ENCODE measurements at regions not wholly inside any gene's neighbourhood (a gene's known extent, or its start where the extent isn't known, plus 50 kb on each side); places are given as distances from the start of the nearest gene placed in this dataset.

DNA sequence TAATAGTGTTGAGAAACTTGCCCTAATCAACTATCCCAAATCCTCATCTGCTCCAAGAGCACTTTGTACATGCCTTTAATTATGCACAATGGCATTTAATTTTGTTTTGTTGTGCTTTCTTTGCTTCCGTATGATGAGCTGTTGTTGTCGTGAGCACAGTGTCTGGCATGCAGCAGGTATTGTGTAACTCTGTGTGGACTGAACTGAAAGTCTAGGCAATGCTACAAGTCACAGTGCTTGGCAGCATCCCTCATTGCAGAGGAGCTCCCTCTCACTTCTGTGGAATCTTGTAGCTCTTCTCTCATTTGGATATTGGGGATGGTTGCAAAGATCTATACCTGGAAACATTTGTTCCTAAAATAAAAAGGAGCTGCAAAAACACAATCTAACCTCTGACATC, 502.2 kb upstream of the CA10 start:
- TF ChIP-seq, protein P1, sequence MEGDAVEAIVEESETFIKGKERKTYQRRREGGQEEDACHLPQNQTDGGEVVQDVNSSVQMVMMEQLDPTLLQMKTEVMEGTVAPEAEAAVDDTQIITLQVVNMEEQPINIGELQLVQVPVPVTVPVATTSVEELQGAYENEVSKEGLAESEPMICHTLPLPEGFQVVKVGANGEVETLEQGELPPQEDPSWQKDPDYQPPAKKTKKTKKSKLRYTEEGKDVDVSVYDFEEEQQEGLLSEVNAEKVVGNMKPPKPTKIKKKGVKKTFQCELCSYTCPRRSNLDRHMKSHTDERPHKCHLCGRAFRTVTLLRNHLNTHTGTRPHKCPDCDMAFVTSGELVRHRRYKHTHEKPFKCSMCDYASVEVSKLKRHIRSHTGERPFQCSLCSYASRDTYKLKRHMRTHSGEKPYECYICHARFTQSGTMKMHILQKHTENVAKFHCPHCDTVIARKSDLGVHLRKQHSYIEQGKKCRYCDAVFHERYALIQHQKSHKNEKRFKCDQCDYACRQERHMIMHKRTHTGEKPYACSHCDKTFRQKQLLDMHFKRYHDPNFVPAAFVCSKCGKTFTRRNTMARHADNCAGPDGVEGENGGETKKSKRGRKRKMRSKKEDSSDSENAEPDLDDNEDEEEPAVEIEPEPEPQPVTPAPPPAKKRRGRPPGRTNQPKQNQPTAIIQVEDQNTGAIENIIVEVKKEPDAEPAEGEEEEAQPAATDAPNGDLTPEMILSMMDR (IDR thresholded peaks at IDR 0.05 in 2 of 3, conservative IDR thresholded peaks at IDR 0.05 in 1 of 3; ENCODE audit: borderline replicate concordance in 1 of 3, insufficient read depth in 1 of 3, low read depth in 2 of 3, low read length in 2 of 3) = no peak
- TF ChIP-seq JUND (IDR thresholded peaks at IDR 0.05) (no peak), POLR2A (IDR thresholded peaks at IDR 0.05; ENCODE audit: borderline replicate concordance, extremely low read depth, insufficient read depth, insufficient read length) (no peak), EZH2 (IDR thresholded peaks at IDR 0.05) (no peak), CEBPB (IDR thresholded peaks at IDR 0.05; ENCODE audit: low read depth) (no peak), POLR2AphosphoS5 (IDR thresholded peaks at IDR 0.05; ENCODE audit: low read depth, low read length) (no peak), SP1 (IDR thresholded peaks at IDR 0.05; ENCODE audit: low read depth) (no peak), TCF7L2 (IDR thresholded peaks at IDR 0.05; ENCODE audit: borderline replicate concordance, extremely low read depth, insufficient read depth, insufficient read length) (no peak)
- TF ChIP-seq, protein P2, sequence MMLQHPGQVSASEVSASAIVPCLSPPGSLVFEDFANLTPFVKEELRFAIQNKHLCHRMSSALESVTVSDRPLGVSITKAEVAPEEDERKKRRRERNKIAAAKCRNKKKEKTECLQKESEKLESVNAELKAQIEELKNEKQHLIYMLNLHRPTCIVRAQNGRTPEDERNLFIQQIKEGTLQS (IDR thresholded peaks at IDR 0.05) = no peak

All from HCT116 (cell line).